HG03039 (cell line): ENCODE measurements at regions not wholly inside any gene's neighbourhood (a gene's known extent, or its start where the extent isn't known, plus 50 kb on each side); places are given as distances from the start of the nearest gene placed in this dataset.

Experiments
- ATAC-seq: cut with Tn5 transposase; IDR thresholded peaks from one replicate; pipeline ENCODE4 v1.9.1; 2021; ENCODE audit warnings: mild to moderate bottlenecking, moderate library complexity; ENCODE audit not compliant: unreplicated experiment

DNA sequence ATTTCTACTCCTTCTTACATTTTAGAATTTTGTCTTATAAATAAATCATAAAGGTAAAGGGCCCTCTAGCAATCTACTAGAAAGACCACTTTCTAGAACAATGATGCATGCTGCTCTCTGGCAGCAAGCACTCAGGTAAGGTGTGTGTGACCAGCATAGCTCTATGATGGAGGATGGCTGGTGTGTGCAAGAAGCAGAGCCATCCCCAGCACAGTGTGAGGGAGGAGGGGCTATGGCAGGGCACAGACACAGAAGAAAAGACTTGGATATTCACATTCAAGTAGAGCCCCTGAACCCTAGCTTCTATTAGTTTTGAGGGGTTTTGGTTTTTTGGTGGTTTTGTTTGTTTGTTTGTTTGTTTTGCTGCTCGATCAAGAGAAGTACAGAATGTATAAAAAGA, 277.1 kb upstream of the CCDC54 start:
- no peak for ATAC-seq

- no peak for ATAC-seq
These were observed 276.7 kb upstream of the CCDC54 start for GRCh38 chr3:107100573-107100972.

- no peak for ATAC-seq
These were observed 273.5 kb upstream of the CCDC54 start for GRCh38 chr3:107103786-107104185.

DNA sequence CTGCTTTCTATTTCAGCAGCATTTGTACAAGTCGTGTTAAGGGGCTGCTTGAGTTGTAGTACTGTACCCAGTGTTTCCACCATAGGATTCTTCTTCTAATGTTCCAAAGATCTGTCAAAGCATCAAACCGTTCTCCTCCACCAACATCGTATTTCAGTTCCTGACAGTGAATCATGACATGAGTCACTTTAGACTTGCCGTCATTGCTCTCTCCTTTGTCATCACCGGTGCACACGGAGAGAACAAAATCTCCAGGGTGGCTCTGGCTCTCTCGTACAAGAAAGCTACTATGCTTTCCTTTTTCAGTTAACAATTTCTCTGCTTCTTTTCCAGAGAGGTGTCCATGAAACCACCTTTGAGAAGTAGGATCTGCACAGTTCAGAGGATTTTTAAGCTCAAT, 270.9 kb upstream of the CCDC54 start:
- ATAC-seq, result no peak

GRCh38 chr3:107106907-107107306, 270.3 kb upstream of the CCDC54 start:
- ATAC-seq, result no peak

DNA sequence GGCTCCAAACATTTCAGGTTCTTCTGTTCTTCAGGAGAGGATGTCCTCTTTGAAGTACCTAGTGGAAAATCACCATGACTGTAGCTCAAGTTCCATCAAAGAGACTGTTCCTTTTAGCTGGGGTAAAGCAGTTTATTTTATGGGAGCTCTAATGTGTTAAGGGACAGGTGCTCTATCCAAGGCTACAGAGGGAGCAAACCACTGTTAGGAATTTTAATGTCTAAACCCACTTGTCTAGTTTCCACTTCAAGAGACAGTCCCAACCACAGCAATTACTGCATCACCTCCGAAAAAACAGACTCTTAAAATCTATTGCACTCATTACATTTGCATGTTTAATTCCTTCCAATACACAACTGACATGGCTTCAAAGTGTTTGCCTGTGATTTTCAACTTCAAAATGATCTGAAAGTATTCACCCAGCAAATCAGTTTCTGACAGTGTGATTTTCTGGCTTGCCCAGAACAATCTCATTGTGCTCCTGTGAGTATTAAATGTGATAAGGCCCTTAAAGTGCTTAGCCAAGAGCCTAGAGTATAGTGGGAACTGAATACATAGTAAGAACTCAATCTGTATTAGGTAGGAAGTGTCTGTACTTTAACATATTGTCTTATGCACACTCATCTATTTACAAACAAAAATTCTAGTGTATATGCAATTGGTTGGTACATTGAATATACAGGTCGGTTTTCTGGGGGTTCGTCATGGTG, 266.5 kb upstream of the CCDC54 start:
- no peak for ATAC-seq

DNA sequence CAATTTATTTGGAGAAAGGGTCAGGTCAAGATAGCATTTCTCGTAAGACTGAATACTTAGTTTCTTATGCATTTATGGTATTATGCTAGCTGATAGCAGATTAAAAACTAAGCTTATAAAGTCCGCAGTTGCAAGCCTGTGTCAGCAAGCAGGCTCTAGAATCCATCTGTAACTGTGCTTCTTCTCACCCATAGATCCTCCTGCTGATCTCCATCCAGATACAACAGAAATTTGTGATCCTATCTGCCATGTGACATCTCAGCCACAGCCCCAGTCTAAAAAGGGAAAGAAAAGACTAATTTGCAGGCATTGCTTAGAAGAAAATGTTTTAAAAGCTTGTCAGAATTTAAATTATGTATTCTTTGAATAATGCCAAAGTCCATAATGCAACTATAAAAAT, 265.4 kb upstream of the CCDC54 start:
- ATAC-seq, result no peak

DNA sequence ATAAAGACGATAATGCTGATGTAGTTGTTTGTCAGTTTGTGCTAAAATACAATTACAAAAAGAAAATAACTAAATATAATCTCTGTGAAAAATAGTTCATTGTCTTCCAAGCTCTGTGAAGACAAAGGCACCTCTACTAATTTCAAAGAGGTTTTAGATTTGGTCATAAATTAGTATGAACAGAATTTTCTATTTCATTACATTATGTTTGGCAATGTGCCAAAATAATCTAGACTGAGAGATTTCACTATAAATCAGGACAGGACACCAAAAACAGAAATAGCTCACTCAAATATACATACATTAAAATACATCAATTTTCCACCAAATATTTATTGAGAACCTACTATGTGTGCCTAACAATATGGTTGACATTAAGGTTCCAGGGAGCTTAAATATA, 264.9 kb upstream of the CCDC54 start:
- ATAC-seq, result no peak

- ATAC-seq, result no peak
These were observed 261.0 kb upstream of the CCDC54 start for GRCh38 chr3:107116251-107116650.

DNA sequence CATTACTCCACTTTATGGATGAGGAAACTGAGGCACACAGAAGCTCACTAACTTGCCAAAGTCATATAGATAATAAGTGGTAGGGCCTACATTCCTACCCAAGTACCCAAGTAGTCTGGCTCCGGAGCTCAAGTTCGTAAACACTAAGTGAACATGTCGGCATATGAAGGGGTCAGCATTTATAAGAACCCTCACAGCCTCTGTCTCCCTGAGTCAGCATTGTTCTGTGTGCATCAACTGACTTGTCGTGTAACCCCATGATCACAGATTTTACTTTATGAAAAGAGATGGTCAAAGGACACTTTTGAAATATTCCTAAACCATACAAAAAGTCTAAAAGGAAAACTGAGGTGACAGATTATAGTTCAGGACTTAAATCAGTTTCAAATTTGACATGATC, 260.1 kb upstream of the CCDC54 start:
- ATAC-seq, result no peak

DNA sequence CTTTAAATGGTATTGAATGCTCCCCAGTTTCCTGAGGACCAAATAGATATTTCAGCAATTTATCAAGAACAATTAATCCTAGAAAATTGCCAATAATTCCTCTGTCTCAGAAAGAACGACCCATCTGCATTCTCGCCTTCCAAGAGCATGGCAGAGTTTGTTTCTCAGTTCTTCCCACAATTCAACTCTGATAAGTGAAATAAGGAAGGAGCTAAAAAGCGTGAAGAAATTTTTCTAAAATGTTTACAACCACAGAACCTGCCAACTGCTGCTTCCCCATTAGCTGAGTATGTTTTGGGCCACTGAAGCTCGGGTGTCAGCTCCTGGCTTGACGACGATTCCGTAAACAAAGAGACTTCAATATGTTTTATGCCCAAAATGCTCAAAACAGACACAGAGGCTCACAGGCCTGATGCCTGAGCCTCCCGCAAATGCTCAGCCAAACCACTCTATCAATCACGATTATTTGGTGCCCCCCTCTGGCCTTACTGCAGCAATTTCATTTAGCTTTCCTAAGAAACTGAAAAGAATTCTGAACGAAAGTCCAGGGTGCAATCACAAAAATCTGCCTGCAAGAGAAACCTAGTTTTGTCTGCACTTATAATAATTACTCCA, 259.2 kb upstream of the CCDC54 start:
- no peak for ATAC-seq

DNA sequence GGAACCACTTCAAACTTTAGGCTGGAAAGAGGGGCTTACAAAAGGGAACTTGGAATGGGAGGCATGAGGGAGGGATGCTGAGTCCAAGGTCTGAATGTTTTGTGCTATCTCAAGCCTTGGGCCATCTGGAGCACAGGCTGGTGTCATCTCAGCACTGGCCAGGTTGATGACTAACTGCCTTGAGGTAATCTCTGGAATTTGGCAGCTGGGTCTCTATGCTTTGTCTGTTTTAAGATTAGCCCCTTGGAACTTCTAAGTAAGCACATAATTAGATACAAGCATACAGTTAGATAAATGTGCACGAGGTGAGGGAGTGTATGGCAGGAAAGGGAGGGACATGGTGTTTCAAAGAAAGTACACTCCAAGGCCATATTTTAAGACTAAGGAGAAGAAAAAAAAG, 252.4 kb upstream of the CCDC54 start:
- ATAC-seq, result no peak

- no peak for ATAC-seq
These were observed 248.3 kb upstream of the CCDC54 start for GRCh38 chr3:107128946-107129345.

- no peak for ATAC-seq
These were observed 247.0 kb upstream of the CCDC54 start for GRCh38 chr3:107130089-107130700.

DNA sequence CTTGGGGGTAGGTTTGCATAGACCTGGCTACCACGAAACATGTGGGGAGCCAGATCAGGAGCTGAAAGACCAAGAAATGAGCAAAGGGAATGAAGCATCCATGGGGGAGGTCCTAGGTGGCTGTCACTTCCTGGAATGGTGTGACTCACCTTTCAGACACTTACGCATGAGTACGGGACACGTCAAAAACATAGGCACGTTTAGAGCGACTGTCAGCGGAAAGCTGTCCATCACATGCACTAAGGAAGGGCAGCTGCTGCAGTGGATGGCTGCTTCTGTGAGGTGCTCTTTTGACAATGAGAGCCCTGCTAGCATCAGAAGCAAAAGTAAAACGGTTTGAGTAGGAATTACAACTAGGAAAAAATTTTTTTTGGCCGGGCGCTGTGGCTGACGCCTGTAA, 244.6 kb upstream of the CCDC54 start:
- no peak for ATAC-seq

DNA sequence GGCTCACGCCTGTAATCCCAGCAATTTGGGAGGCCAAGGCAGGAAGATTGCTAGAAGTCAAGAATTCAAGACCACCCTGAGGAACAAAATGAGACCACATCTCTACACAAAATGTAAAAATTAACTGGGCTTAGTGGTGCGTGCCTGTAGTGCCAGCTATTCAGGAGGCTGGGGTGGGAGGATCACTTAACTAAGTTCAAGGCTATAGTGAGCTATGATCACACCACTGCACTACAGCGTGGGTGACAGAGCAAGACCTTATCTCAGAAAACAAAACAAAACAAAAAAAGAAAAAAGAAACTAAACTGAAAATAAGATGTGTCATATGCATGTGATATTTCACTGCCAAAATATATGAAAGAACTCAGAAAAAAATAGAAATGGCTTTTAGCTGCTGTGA, 243.3 kb upstream of the CCDC54 start:
- no peak for ATAC-seq

- ATAC-seq, result no peak
These were observed 235.1 kb upstream of the CCDC54 start for GRCh38 chr3:107142171-107142570.

DNA sequence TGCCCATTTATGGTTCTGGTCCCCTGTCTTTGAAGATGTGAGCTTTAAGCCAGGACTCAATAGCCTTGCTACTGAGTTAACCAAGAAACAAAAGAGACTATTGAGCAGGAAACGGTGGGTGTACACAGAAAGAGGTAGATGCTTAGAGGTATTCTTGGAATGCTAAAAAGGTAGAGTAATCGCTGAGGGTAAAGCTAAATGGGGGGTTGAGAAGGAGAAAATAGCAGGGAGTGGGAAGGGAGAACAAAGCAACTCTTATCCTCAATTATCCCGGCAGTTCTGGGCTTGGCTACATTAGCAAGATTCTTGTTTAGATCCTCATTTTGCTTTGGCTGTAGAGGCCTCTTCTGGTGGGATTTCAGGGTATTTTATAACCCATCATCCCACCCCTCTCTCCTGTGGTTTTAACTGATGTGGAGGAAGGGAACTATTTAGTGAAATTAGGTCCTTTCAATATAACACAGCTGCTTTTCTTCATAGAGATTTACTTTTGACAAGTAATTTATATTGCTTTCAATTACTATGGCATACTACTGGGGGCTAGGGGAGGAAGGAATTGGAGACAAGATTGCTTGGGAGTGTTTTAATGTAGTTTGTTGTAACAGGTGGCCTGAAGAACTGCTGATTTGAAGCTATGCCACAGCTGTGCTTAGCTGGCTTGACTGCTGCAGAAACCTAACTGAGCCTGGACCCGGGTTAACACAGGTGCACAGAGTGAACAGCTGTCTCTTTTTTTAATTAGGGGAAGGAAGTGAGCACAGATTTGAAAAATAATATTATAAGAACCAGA, 234.3 kb upstream of the CCDC54 start:
- no peak for ATAC-seq

DNA sequence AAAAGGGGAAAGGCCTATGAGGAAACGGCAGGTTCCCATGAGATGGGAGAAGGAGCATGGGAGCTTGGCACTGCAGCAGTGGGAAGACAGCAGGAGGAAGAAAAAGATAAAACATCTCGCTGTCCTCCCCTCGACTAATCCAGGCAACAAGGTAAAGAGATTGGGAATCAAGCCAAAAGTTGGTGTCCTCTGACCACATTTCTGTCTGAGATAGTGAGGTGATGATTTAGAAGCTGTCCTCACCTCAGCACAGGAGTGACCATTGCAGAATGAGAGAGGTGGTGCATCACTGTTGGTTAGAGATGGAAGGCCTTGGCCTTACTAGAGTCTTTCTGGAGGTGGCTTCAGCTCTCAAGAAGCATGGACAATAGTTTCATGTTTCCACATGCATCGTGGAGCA, 226.6 kb upstream of the CCDC54 start:
- ATAC-seq, result no peak

- ATAC-seq, result no peak
These were observed 223.3 kb upstream of the CCDC54 start for GRCh38 chr3:107153981-107154380.

GRCh38 chr3:107172411-107172810, 204.8 kb upstream of the CCDC54 start:
- ATAC-seq, result no peak

DNA sequence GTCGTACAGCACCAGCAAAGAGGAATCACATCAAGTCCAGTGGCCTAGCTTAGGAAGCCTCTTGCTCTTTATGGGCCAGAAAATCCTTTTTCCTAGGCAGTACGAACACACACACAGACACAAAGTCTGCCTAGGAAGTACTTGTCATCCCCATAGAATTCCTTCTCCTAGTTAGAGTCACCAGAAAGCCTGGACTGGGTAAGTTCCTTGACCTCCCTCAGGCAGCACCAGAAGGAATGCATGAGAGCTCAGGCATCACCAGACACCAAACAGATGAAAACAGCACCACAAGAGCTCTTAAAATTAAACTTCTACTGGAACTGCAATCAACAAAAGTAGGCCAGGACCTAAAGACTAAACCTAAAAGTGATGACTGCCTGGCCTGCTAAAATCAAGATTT, 192.9 kb upstream of the CCDC54 start:
- ATAC-seq, result no peak
